ENCODE measurements at regions not wholly inside any gene's neighbourhood (a gene's known extent, or its start where the extent isn't known, plus 50 kb on each side); places are given as distances from the start of the nearest gene placed in this dataset.
"Not testable (repeated sequence)": the region's sequence is repeated elsewhere in the genome, so short reads cannot be mapped to it uniquely, and the experiment has no call there.

- Histone ChIP-seq H3K9me2 (replicated peaks; ENCODE audit: insufficient read depth, low read length) (no peaks in the 10 kb centered on the region), H2AFZ (ENCODE audit: low read length) (no peak overlapping the region), H3K4me3 (ENCODE audit: low read length) (no peak overlapping the region), H3K27ac (ENCODE audit: low read length) (no peak overlapping the region), H3K27me3 (ENCODE audit: low read length) (no peaks in the 10 kb centered on the region), H3K9ac (ENCODE audit: low read length) (no peak overlapping the region), H3K4me2 (ENCODE audit: low read depth, low read length, poor library complexity, severe bottlenecking) (no peak overlapping the region), H4K20me1 (ENCODE audit: insufficient read depth, low read depth, low read length) (no peaks in the 10 kb centered on the region), H3K36me3 (ENCODE audit: insufficient read depth, low read length) (no peaks in the 10 kb centered on the region), H3K4me1 (ENCODE audit: low read length) (no peaks in the 10 kb centered on the region), H3K79me2 (ENCODE audit: low read length) (no peaks in the 10 kb centered on the region), H3K9me3 (ENCODE audit: low read length) (peaks cover 4% of the 10 kb centered on the region; the same call in 1 of the 2 replicates)
- no peak for DNase-seq
These were observed 421.3 kb downstream of the NYAP2 start for GRCh38 chr2:225820826-225821225.

- DNase-seq, result no peak
- no peak overlapping the region for H3K4me2 ChIP-seq (ENCODE audit: low read depth, low read length, poor library complexity, severe bottlenecking)
- no peaks in the 10 kb centered on the region for H3K4me1 ChIP-seq (ENCODE audit: low read length)
- no peak overlapping the region for H3K27ac ChIP-seq (ENCODE audit: low read length)
- H4K20me1 ChIP-seq (ENCODE audit: insufficient read depth, low read depth, low read length), result no peaks in the 10 kb centered on the region
- no peak overlapping the region for H2AFZ ChIP-seq (ENCODE audit: low read length)
- H3K79me2 ChIP-seq (ENCODE audit: low read length), result no peaks in the 10 kb centered on the region
- no peaks in the 10 kb centered on the region for H3K9me3 ChIP-seq (ENCODE audit: low read length)
- no peak overlapping the region for H3K4me3 ChIP-seq (ENCODE audit: low read length)
- H3K27me3 ChIP-seq (ENCODE audit: low read length), result no peaks in the 10 kb centered on the region
- H3K9me2 ChIP-seq (replicated peaks; ENCODE audit: insufficient read depth, low read length), result no peaks in the 10 kb centered on the region
- H3K36me3 ChIP-seq (ENCODE audit: insufficient read depth, low read length), result no peaks in the 10 kb centered on the region
- H3K9ac ChIP-seq (ENCODE audit: low read length), result no peak overlapping the region
These were observed 415.0 kb downstream of the NYAP2 start for GRCh38 chr2:225814554-225814953.

GRCh38 chr2:225806105-225806504 lies 406.6 kb downstream of the NYAP2 start:
- Histone ChIP-seq H3K4me1 (ENCODE audit: low read length) (no peaks in the 10 kb centered on the region), H2AFZ (ENCODE audit: low read length) (no peak overlapping the region), H3K27ac (ENCODE audit: low read length) (no peak overlapping the region), H4K20me1 (ENCODE audit: insufficient read depth, low read depth, low read length) (no peaks in the 10 kb centered on the region), H3K36me3 (ENCODE audit: insufficient read depth, low read length) (no peaks in the 10 kb centered on the region), H3K4me3 (ENCODE audit: low read length) (no peak overlapping the region), H3K9me2 (replicated peaks; ENCODE audit: insufficient read depth, low read length) (no peaks in the 10 kb centered on the region), H3K9me3 (ENCODE audit: low read length) (no peaks in the 10 kb centered on the region), H3K27me3 (ENCODE audit: low read length) (no peaks in the 10 kb centered on the region), H3K79me2 (ENCODE audit: low read length) (no peaks in the 10 kb centered on the region), H3K4me2 (ENCODE audit: low read depth, low read length, poor library complexity, severe bottlenecking) (no peak overlapping the region), H3K9ac (ENCODE audit: low read length) (no peak overlapping the region)
- DNase-seq, result no peak

- not testable (repeated sequence) for H3K4me3 ChIP-seq (ENCODE audit: low read length); H3K4me2 ChIP-seq (ENCODE audit: low read depth, low read length, poor library complexity, severe bottlenecking); H3K9ac ChIP-seq (ENCODE audit: low read length); H3K4me1 ChIP-seq (ENCODE audit: low read length); H4K20me1 ChIP-seq (ENCODE audit: insufficient read depth, low read depth, low read length); H3K9me3 ChIP-seq (ENCODE audit: low read length); H3K9me2 ChIP-seq (replicated peaks; ENCODE audit: insufficient read depth, low read length); H2AFZ ChIP-seq (ENCODE audit: low read length); H3K79me2 ChIP-seq (ENCODE audit: low read length); H3K27me3 ChIP-seq (ENCODE audit: low read length); DNase-seq; H3K27ac ChIP-seq (ENCODE audit: low read length); H3K36me3 ChIP-seq (ENCODE audit: insufficient read depth, low read length)
These were observed 402.6 kb downstream of the NYAP2 start for GRCh38 chr2:225802076-225802475.

- no peak for DNase-seq
- H3K4me3 ChIP-seq (ENCODE audit: low read length), result no peak overlapping the region
- no peaks in the 10 kb centered on the region for H3K9me3 ChIP-seq (ENCODE audit: low read length)
- H3K9me2 ChIP-seq (replicated peaks; ENCODE audit: insufficient read depth, low read length), result no peaks in the 10 kb centered on the region
- no peaks in the 10 kb centered on the region for H4K20me1 ChIP-seq (ENCODE audit: insufficient read depth, low read depth, low read length)
- H3K9ac ChIP-seq (ENCODE audit: low read length), result no peak overlapping the region
- no peak overlapping the region for H3K4me2 ChIP-seq (ENCODE audit: low read depth, low read length, poor library complexity, severe bottlenecking)
- H2AFZ ChIP-seq (ENCODE audit: low read length), result no peak overlapping the region
- H3K79me2 ChIP-seq (ENCODE audit: low read length), result no peaks in the 10 kb centered on the region
- no peaks in the 10 kb centered on the region for H3K36me3 ChIP-seq (ENCODE audit: insufficient read depth, low read length)
- H3K4me1 ChIP-seq (ENCODE audit: low read length), result no peaks in the 10 kb centered on the region
- no peaks in the 10 kb centered on the region for H3K27me3 ChIP-seq (ENCODE audit: low read length)
- no peak overlapping the region for H3K27ac ChIP-seq (ENCODE audit: low read length)
These were observed 397.9 kb downstream of the NYAP2 start for GRCh38 chr2:225797394-225797793.

GRCh38 chr2:225794652-225795400 lies 395.3 kb downstream of the NYAP2 start:
- no peak for DNase-seq
- no peaks in the 10 kb centered on the region for H3K27me3 ChIP-seq (ENCODE audit: low read length)
- H3K27ac ChIP-seq (ENCODE audit: low read length), result no peak overlapping the region
- H3K4me3 ChIP-seq (ENCODE audit: low read length), result no peak overlapping the region
- no peak overlapping the region for H2AFZ ChIP-seq (ENCODE audit: low read length)
- H3K9ac ChIP-seq (ENCODE audit: low read length), result no peak overlapping the region
- no peaks in the 10 kb centered on the region for H4K20me1 ChIP-seq (ENCODE audit: insufficient read depth, low read depth, low read length)
- H3K9me2 ChIP-seq (replicated peaks; ENCODE audit: insufficient read depth, low read length), result no peaks in the 10 kb centered on the region
- H3K4me1 ChIP-seq (ENCODE audit: low read length), result no peaks in the 10 kb centered on the region
- H3K36me3 ChIP-seq (ENCODE audit: insufficient read depth, low read length), result no peaks in the 10 kb centered on the region
- no peaks in the 10 kb centered on the region for H3K9me3 ChIP-seq (ENCODE audit: low read length)
- no peaks in the 10 kb centered on the region for H3K79me2 ChIP-seq (ENCODE audit: low read length)
- H3K4me2 ChIP-seq (ENCODE audit: low read depth, low read length, poor library complexity, severe bottlenecking), result no peak overlapping the region

GRCh38 chr2:225793736-225794550 lies 394.4 kb downstream of the NYAP2 start:
- no peak overlapping the region for H3K4me3 ChIP-seq (ENCODE audit: low read length)
- H2AFZ ChIP-seq (ENCODE audit: low read length), result no peak overlapping the region
- H3K79me2 ChIP-seq (ENCODE audit: low read length), result no peaks in the 10 kb centered on the region
- H3K9ac ChIP-seq (ENCODE audit: low read length), result no peak overlapping the region
- DNase-seq, result no peak
- no peak overlapping the region for H3K27ac ChIP-seq (ENCODE audit: low read length)
- H3K9me2 ChIP-seq (replicated peaks; ENCODE audit: insufficient read depth, low read length), result no peaks in the 10 kb centered on the region
- H4K20me1 ChIP-seq (ENCODE audit: insufficient read depth, low read depth, low read length), result no peaks in the 10 kb centered on the region
- no peaks in the 10 kb centered on the region for H3K27me3 ChIP-seq (ENCODE audit: low read length)
- no peak overlapping the region for H3K4me2 ChIP-seq (ENCODE audit: low read depth, low read length, poor library complexity, severe bottlenecking)
- H3K36me3 ChIP-seq (ENCODE audit: insufficient read depth, low read length), result no peaks in the 10 kb centered on the region
- no peaks in the 10 kb centered on the region for H3K4me1 ChIP-seq (ENCODE audit: low read length)
- H3K9me3 ChIP-seq (ENCODE audit: low read length), result no peaks in the 10 kb centered on the region

- no peaks in the 10 kb centered on the region for H3K9me3 ChIP-seq (ENCODE audit: low read length)
These were observed 389.1 kb downstream of the NYAP2 start for GRCh38 chr2:225788571-225789094.

More at GRCh38 chr2:225788571-225789094, 389.1 kb downstream of the NYAP2 start:
- Histone ChIP-seq H3K4me1 (ENCODE audit: low read length) (no peaks in the 10 kb centered on the region), H3K36me3 (ENCODE audit: insufficient read depth, low read length) (no peaks in the 10 kb centered on the region), H3K9me2 (replicated peaks; ENCODE audit: insufficient read depth, low read length) (no peaks in the 10 kb centered on the region), H3K27ac (ENCODE audit: low read length) (no peak overlapping the region), H2AFZ (ENCODE audit: low read length) (no peak overlapping the region), H3K27me3 (ENCODE audit: low read length) (no peaks in the 10 kb centered on the region), H3K4me2 (ENCODE audit: low read depth, low read length, poor library complexity, severe bottlenecking) (no peak overlapping the region), H3K4me3 (ENCODE audit: low read length) (no peak overlapping the region), H4K20me1 (ENCODE audit: insufficient read depth, low read depth, low read length) (no peaks in the 10 kb centered on the region), H3K9ac (ENCODE audit: low read length) (no peak overlapping the region), H3K79me2 (ENCODE audit: low read length) (no peaks in the 10 kb centered on the region)
- no peak for DNase-seq
